AG10803 (cell line): ENCODE measurements at regions not wholly inside any gene's neighbourhood (a gene's known extent, or its start where the extent isn't known, plus 50 kb on each side); places are given as distances from the start of the nearest gene placed in this dataset.
A peak's percentile ranks its signal among the peaks of the same experiment; 100 is the strongest.

ENCODE experiments used
- DNase-seq: peaks from one replicate; pipeline ENCODE4 v3.0.0; 2010; ENCODE audit warnings: low read depth
- H3K4me3 ChIP-seq: 2 replicates; pipeline ENCODE4 v1.5.1; 2011; ENCODE audit warnings: mild to moderate bottlenecking, low read length, control low read depth
- CTCF ChIP-seq: conservative IDR thresholded peaks from 2 replicates; pipeline ENCODE4 v1.5.1; 2011; ENCODE audit warnings: mild to moderate bottlenecking, low read length, control low read depth, inconsistent platforms

- TF ChIP-seq CTCF: no peak
- no peak overlapping the region for H3K4me3 ChIP-seq
- no peak for DNase-seq
These were observed 96.3 kb upstream of the SLC6A6 start for GRCh38 chr3:14306142-14306541.

- no peak overlapping the region for H3K4me3 ChIP-seq
- DNase-seq: no peak
- TF ChIP-seq CTCF: no peak
These were observed 94.6 kb upstream of the SLC6A6 start for GRCh38 chr3:14307656-14308302.

GRCh38 chr3:14311729-14312128 is 90.7 kb upstream of the SLC6A6 start:
- no peak for TF ChIP-seq CTCF
- DNase-seq: no peak
- H3K4me3 ChIP-seq: no peak overlapping the region

- DNase-seq: no peak
These were observed 90.0 kb upstream of the SLC6A6 start for GRCh38 chr3:14312375-14312774.

GRCh38 chr3:14317057-14317553 is 85.3 kb upstream of the SLC6A6 start:
- TF ChIP-seq CTCF: no peak
- H3K4me3 ChIP-seq: no peak overlapping the region
- no peak for DNase-seq

More at GRCh38 chr3:14312375-14312774, 90.0 kb upstream of the SLC6A6 start:
- no peak for TF ChIP-seq CTCF
- no peak overlapping the region for H3K4me3 ChIP-seq

- DNase-seq: no peak
- H3K4me3 ChIP-seq: no peak overlapping the region
- no peak for TF ChIP-seq CTCF
These were observed 83.8 kb upstream of the SLC6A6 start for GRCh38 chr3:14318646-14319045.

GRCh38 chr3:14319654-14320182 is 82.7 kb upstream of the SLC6A6 start:
- peak; percentile 29 for DNase-seq
- no peak overlapping the region for H3K4me3 ChIP-seq
- no peak for TF ChIP-seq CTCF
